D721Med (cell line): ENCODE measurements at regions not wholly inside any gene's neighbourhood (a gene's known extent, or its start where the extent isn't known, plus 50 kb on each side); places are given as distances from the start of the nearest gene placed in this dataset.

ENCODE experiments used
- DNase-seq: peaks from one replicate; pipeline ENCODE4 v3.0.0; 2011; ENCODE audit warnings: low spot score; ENCODE audit not compliant: insufficient read length
- FAIRE-seq: peaks from 2 replicates; lab custom pipeline; 2011; peaks lifted over from hg19 to GRCh38; lab: Jason Lieb, UNC
- TF ChIP-seq, protein P1 (sequence below): IDR thresholded peaks from 2 replicates; pipeline ENCODE4 v1.5.1; 2012; ENCODE audit warnings: mild to moderate bottlenecking, control low read depth; ENCODE audit not compliant: insufficient read depth; ENCODE audit errors: missing control alignments

DNA sequence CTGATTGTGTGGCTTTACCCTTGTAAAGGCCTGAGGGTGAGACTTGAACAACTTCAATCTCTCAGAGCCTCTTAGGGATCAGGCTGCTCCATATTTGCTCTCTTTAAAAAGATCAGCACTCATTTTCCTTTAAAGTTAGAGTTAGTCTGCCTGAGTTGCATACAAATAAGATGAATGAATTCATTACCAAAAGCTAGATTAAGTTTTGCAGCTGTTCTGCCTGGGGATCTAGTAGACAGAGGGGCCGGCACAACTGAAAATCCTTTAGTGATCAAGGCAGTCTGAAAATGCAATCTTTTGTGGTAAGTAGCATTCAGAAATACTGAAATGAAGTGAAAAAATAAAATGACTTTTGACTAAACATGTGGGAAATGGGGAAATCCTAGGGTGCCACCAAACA lies 264.0 kb downstream of the MAN2A1 start:
- DNase-seq (no peak), FAIRE-seq (no peak)
- TF ChIP-seq, protein P1, sequence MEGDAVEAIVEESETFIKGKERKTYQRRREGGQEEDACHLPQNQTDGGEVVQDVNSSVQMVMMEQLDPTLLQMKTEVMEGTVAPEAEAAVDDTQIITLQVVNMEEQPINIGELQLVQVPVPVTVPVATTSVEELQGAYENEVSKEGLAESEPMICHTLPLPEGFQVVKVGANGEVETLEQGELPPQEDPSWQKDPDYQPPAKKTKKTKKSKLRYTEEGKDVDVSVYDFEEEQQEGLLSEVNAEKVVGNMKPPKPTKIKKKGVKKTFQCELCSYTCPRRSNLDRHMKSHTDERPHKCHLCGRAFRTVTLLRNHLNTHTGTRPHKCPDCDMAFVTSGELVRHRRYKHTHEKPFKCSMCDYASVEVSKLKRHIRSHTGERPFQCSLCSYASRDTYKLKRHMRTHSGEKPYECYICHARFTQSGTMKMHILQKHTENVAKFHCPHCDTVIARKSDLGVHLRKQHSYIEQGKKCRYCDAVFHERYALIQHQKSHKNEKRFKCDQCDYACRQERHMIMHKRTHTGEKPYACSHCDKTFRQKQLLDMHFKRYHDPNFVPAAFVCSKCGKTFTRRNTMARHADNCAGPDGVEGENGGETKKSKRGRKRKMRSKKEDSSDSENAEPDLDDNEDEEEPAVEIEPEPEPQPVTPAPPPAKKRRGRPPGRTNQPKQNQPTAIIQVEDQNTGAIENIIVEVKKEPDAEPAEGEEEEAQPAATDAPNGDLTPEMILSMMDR = no peak

DNA sequence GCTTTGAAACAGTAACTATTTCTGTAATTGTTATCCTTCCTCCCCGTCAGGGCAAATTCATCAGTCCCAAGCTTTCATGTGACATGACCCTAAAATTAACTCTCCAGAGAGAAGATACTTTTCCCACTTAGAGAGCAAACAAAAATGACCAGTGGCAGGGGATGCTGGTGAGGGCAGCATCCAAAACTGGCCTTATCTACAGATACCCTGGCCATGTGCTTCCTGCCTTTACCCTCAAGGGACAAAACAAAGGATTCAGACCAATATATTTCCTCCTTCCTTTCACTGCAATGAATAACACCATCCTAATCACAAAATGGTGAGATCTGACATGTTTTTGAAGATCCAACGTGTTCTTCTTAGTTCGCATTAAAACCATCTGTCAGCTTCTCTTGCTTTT lies 267.2 kb downstream of the MAN2A1 start:
- TF ChIP-seq, protein P1 = no peak
- FAIRE-seq (no peak), DNase-seq (no peak)

DNA sequence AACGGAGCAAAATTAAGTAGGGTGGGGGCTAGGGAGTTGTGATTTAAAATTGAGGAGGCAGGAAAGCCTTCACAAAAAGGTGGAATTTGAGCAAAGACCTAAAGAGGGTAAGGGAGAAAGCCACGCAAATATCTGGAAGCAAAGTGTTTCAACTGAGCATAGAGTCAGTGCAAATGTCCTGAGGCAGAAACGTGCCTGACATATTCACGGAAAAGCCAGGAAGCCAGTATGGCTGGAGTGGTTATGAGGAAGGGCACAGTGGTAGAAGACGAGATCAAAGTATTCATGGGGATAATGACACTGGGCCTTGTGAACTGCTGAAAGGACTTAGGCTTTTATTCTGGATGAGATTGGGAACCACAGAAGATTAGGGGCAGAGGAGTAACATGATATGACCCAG lies 268.4 kb downstream of the MAN2A1 start:
- TF ChIP-seq, protein P1 = no peak
- DNase-seq (no peak), FAIRE-seq (no peak)

DNA sequence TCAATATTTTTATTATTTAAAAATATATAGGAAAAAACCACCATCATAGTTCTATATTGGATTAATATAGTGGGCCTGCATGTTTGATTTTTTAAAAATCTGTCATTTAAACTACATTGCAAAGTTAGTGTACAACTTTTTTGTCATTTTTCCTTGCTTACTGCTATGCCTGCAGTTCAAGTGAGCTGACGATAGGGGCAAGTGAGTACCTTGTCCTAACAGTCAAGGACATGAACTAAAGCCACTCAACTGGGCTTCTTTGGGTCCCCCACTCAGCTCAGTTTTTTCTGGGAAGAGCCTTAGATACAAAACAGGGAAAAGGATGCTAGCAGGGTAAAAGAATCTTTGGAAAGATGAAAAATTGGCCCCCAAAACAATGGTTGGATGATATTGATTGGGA lies 269.9 kb downstream of the MAN2A1 start:
- TF ChIP-seq, protein P1 = no peak
- no peak for FAIRE-seq
- DNase-seq = no peak

GRCh38 chr5:109961751-109962150 lies 272.0 kb downstream of the MAN2A1 start:
- FAIRE-seq (no peak), DNase-seq (no peak)
- TF ChIP-seq, protein P1 = no peak

GRCh38 chr5:109962882-109963603 lies 273.3 kb downstream of the MAN2A1 start:
- DNase-seq (no peak), FAIRE-seq (no peak)
- TF ChIP-seq, protein P1 = no peak

- no peak for DNase-seq
- TF ChIP-seq, protein P1 = no peak
- FAIRE-seq = no peak
These were observed 274.4 kb downstream of the MAN2A1 start for GRCh38 chr5:109964136-109964535.
